ENCODE measurements at regions not wholly inside any gene's neighbourhood (a gene's known extent, or its start where the extent isn't known, plus 50 kb on each side); places are given as distances from the start of the nearest gene placed in this dataset.

DNA sequence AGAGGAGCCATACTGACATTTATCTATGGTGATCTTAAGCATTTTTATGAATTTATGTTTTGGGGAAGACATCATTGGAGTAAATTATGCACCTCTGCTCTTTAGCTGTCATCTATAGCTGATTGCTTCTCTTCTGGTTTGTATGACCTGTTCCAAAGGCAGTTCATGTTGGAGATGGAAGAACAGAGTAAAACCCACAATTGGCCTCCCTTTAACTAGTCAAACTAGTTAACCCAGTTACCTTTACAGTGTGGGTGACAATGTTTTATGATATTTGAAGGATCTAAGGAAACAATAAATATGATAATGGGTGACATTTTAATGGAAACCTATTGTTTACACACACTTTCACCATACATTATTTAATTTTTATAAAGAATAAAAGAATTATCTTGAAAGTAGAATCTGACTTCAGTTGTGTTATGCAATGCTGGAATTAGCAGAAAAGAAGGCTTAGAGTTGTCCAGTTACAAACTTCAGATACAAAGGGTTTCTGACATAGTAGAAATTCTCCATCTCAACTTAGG, 263.5 kb downstream of the NFKBIZ start:
- Histone ChIP-seq H3K4me3 (ENCODE audit: low read depth, low read length) (no peak overlapping the region), H3K36me3 (ENCODE audit: control insufficient read depth, insufficient read depth, low read length) (no peaks in the 10 kb centered on the region), H3K9me3 (no peaks in the 10 kb centered on the region; the same call in 1 of the 2 replicates), H3K4me1 (peaks cover 10% of the 10 kb centered on the region), H3K27me3 (replicated peaks; ENCODE audit: control insufficient read depth, insufficient read depth, low read length) (no peaks in the 10 kb centered on the region)
- H3K9me3 Mint-ChIP-seq (ENCODE audit: unreplicated experiment): no peaks in the 10 kb centered on the region
- intact Hi-C loops (cut with micrococcal nuclease; ENCODE audit: unreplicated experiment): loop anchor here (1.0 to 2.0 kb wide), 2 partner anchors 13 to 18 kb away; no protein-coding TSS in a partner anchor
- DNase-seq: no peak
- POLR2A ChIA-PET: no interaction called here
- no TSS peak for BruUV-seq (replicated peaks)
- no peak overlapping the region for H3K27ac Mint-ChIP-seq (ENCODE audit: unreplicated experiment)
- H3K36me3 Mint-ChIP-seq (ENCODE audit: insufficient read depth, unreplicated experiment): no peaks in the 10 kb centered on the region
- no peaks in the 10 kb centered on the region for H3K4me1 Mint-ChIP-seq (ENCODE audit: low read depth, unreplicated experiment)
- H3K4me3 Mint-ChIP-seq (ENCODE audit: unreplicated experiment): no peak overlapping the region
- H3K27me3 Mint-ChIP-seq (ENCODE audit: insufficient read depth, unreplicated experiment): no peaks in the 10 kb centered on the region
- TF ChIP-seq, protein P1, sequence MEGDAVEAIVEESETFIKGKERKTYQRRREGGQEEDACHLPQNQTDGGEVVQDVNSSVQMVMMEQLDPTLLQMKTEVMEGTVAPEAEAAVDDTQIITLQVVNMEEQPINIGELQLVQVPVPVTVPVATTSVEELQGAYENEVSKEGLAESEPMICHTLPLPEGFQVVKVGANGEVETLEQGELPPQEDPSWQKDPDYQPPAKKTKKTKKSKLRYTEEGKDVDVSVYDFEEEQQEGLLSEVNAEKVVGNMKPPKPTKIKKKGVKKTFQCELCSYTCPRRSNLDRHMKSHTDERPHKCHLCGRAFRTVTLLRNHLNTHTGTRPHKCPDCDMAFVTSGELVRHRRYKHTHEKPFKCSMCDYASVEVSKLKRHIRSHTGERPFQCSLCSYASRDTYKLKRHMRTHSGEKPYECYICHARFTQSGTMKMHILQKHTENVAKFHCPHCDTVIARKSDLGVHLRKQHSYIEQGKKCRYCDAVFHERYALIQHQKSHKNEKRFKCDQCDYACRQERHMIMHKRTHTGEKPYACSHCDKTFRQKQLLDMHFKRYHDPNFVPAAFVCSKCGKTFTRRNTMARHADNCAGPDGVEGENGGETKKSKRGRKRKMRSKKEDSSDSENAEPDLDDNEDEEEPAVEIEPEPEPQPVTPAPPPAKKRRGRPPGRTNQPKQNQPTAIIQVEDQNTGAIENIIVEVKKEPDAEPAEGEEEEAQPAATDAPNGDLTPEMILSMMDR (IDR thresholded peaks at IDR 0.05; ENCODE audit: insufficient read depth in 1 of 2, low read depth in 1 of 2, low read length in 1 of 2, severe bottlenecking in 1 of 2, unreplicated experiment in 1 of 2): no peak
- CTCF ChIA-PET: no interaction called here

DNA sequence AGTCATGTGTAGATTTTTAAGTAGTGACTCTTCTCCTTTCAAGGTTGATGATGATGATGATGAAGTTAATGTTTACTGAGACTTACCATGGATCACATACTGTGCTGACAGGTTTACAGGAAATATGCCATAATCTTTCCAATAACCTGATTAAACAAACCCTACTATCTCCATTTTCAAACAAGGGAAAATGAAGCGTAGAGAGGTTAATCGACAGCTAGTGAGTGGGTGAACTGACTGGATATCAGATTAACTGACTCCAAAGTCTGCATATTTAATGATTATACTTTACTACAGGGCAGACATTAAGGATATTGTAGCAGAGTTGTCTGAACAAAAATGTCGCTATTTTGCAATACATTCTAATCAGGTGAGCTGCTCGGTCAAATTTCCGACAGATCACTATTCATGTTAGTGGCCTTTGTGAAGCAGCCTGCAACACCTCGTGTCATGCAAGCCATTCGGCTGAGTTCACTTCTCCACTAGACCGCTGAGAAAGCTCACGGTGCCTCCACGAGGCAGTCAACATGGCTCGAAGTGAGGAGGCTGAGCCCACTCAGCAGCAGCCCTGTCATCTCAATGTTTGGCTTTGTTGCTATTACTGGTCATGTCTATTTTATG, 264.2 kb downstream of the NFKBIZ start:
- Mint-ChIP-seq H3K4me3 (ENCODE audit: unreplicated experiment) (no peak overlapping the region), H3K27ac (ENCODE audit: unreplicated experiment) (no peak overlapping the region), H3K4me1 (ENCODE audit: low read depth, unreplicated experiment) (no peaks in the 10 kb centered on the region), H3K9me3 (ENCODE audit: unreplicated experiment) (no peaks in the 10 kb centered on the region), H3K36me3 (ENCODE audit: insufficient read depth, unreplicated experiment) (no peaks in the 10 kb centered on the region), H3K27me3 (ENCODE audit: insufficient read depth, unreplicated experiment) (no peaks in the 10 kb centered on the region)
- H3K27me3 ChIP-seq (replicated peaks; ENCODE audit: control insufficient read depth, insufficient read depth, low read length): no peaks in the 10 kb centered on the region
- H3K9me3 ChIP-seq: no peaks in the 10 kb centered on the region
- intact Hi-C loops (cut with micrococcal nuclease; ENCODE audit: unreplicated experiment): loop anchor here (1.0 to 2.0 kb wide), 2 partner anchors 12 to 19 kb away; no protein-coding TSS in a partner anchor
- TF ChIP-seq, protein P1 (IDR thresholded peaks at IDR 0.05; ENCODE audit: insufficient read depth in 1 of 2, low read depth in 1 of 2, low read length in 1 of 2, severe bottlenecking in 1 of 2, unreplicated experiment in 1 of 2): no peak
- peaks cover 10% of the 10 kb centered on the region for H3K4me1 ChIP-seq
- BruUV-seq (replicated peaks): no TSS peak
- ChIA-PET CTCF (no interaction called here), POLR2A (no interaction called here)
- no peaks in the 10 kb centered on the region for H3K36me3 ChIP-seq (ENCODE audit: control insufficient read depth, insufficient read depth, low read length)
- peak; percentile 18 to 77 for DNase-seq
- H3K4me3 ChIP-seq (ENCODE audit: low read depth, low read length): no peak overlapping the region

DNA sequence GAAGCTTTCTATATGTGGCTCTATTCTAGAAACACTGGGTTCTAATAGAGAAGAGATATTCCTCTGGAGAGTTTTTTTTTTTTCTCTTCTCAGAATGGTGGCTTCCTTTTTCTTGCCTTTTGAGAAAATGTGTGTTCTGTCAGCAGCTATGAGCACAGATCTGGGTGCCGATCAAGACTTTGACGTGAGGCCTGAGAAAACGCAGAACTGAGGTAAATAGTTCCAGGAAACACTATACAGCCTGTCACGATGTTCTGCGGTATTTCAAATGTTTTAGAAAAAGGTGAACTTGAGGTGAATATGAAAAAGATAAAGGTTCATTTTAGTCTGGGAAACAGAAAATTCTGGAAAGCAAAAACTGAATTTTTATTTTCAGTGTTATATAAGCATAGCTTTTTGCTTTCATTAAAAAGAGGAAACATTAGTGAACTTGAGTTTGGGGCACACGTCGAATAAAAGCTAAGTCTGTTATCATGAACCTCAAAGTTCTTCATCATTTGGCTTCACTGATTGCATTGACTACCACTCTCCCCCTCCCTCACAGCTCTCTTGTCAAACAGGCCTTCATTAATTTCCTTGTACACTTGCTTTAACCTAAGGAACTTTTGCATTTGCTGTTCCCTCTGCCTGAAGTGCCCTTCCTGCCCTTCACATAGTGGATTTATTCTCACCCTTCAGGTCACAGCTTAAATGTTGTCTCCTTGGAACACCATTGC, 265.1 kb downstream of the NFKBIZ start:
- H3K9me3 ChIP-seq: no peaks in the 10 kb centered on the region
- H3K27ac Mint-ChIP-seq (ENCODE audit: unreplicated experiment): peak overlapping the region; percentile 30
- H3K9me3 Mint-ChIP-seq (ENCODE audit: unreplicated experiment): no peaks in the 10 kb centered on the region
- DNase-seq: no peak
- TF ChIP-seq, protein P1 (IDR thresholded peaks at IDR 0.05; ENCODE audit: insufficient read depth in 1 of 2, low read depth in 1 of 2, low read length in 1 of 2, severe bottlenecking in 1 of 2, unreplicated experiment in 1 of 2): no peak
- intact Hi-C loops (cut with micrococcal nuclease; ENCODE audit: unreplicated experiment): no loop called here
- POLR2A ChIA-PET: no interaction called here
- no peaks in the 10 kb centered on the region for H3K27me3 Mint-ChIP-seq (ENCODE audit: insufficient read depth, unreplicated experiment)
- H3K4me1 ChIP-seq: peaks cover 10% of the 10 kb centered on the region
- H3K4me3 Mint-ChIP-seq (ENCODE audit: unreplicated experiment): no peak overlapping the region
- CTCF ChIA-PET: no interaction called here
- no peaks in the 10 kb centered on the region for H3K36me3 ChIP-seq (ENCODE audit: control insufficient read depth, insufficient read depth, low read length)
- H3K27me3 ChIP-seq (replicated peaks; ENCODE audit: control insufficient read depth, insufficient read depth, low read length): no peaks in the 10 kb centered on the region
- no peaks in the 10 kb centered on the region for H3K36me3 Mint-ChIP-seq (ENCODE audit: insufficient read depth, unreplicated experiment)
- no peaks in the 10 kb centered on the region for H3K4me1 Mint-ChIP-seq (ENCODE audit: low read depth, unreplicated experiment)
- no peak overlapping the region for H3K4me3 ChIP-seq (ENCODE audit: low read depth, low read length)
- no TSS peak for BruUV-seq (replicated peaks)

Data from Caco-2 (cell line).